ENCODE measurements at regions not wholly inside any gene's neighbourhood (a gene's known extent, or its start where the extent isn't known, plus 50 kb on each side); places are given as distances from the start of the nearest gene placed in this dataset.

DNA sequence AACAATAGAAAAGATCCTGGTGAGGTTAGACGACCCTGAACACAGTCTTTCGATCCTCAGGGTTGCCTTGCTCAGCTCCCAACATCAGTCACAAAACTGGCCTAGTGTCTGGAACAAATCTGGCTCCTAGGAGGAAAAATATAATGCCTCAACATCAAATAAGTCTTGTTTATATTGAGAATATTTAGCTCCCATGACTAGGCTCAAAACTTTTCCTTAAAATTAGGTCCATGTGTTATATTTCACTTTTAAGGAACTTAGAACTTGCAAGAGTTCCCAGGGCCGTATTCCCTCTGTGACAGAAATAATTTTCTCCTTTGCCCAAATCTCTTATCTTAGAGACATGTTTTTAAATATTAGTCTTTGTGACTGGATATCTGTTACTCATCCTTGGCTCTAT lies 819.7 kb upstream of the ZEB2 start:
- TF ChIP-seq, protein P1, sequence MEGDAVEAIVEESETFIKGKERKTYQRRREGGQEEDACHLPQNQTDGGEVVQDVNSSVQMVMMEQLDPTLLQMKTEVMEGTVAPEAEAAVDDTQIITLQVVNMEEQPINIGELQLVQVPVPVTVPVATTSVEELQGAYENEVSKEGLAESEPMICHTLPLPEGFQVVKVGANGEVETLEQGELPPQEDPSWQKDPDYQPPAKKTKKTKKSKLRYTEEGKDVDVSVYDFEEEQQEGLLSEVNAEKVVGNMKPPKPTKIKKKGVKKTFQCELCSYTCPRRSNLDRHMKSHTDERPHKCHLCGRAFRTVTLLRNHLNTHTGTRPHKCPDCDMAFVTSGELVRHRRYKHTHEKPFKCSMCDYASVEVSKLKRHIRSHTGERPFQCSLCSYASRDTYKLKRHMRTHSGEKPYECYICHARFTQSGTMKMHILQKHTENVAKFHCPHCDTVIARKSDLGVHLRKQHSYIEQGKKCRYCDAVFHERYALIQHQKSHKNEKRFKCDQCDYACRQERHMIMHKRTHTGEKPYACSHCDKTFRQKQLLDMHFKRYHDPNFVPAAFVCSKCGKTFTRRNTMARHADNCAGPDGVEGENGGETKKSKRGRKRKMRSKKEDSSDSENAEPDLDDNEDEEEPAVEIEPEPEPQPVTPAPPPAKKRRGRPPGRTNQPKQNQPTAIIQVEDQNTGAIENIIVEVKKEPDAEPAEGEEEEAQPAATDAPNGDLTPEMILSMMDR (IDR thresholded peaks at IDR 0.05): no peak
- TF ChIP-seq EP300 (IDR thresholded peaks at IDR 0.05): no peak
